Calu3 (cell line): ENCODE measurements at regions not wholly inside any gene's neighbourhood (a gene's known extent, or its start where the extent isn't known, plus 50 kb on each side); places are given as distances from the start of the nearest gene placed in this dataset.
A peak's percentile ranks its signal among the peaks of the same experiment; 100 is the strongest.

Experiments used
- BruUV-seq: library from RNA; stranded (reverse); fragments of 400-500 nt; replicated peaks from 2 replicates; lab custom pipeline; 2021; lab: Mats Ljungman, UMichigan
- CTCF ChIA-PET: fragments of 300-600 bp; sonication (Branson Sonifier 250); formaldehyde crosslinking; loops from one replicate; lab custom pipeline; 2022; ENCODE audit warnings: antibody characterized with exemption; lab: Charles Lee
- DNase-seq: peaks from one replicate; pipeline ENCODE4 v3.0.0; 2022
- H3K27ac Mint-ChIP-seq: one replicate; pipeline ENCODE4 v1.8.0; 2022; ENCODE audit warnings: mixed read lengths; ENCODE audit not compliant: unreplicated experiment
- H3K27me3 Mint-ChIP-seq: one replicate; pipeline ENCODE4 v1.8.0; 2022; ENCODE audit warnings: mixed read lengths; ENCODE audit not compliant: unreplicated experiment
- H3K36me3 Mint-ChIP-seq: one replicate; pipeline ENCODE4 v1.8.0; 2022; ENCODE audit warnings: mild to moderate bottlenecking, moderate library complexity, mixed read lengths; ENCODE audit not compliant: insufficient read depth, unreplicated experiment
- H3K4me1 Mint-ChIP-seq: one replicate; pipeline ENCODE4 v1.8.0; 2022; ENCODE audit warnings: mild to moderate bottlenecking, low read depth, mixed read lengths; ENCODE audit not compliant: unreplicated experiment
- H3K4me3 Mint-ChIP-seq: one replicate; pipeline ENCODE4 v1.8.0; 2022; ENCODE audit warnings: mild to moderate bottlenecking, low read depth, moderate library complexity, mixed read lengths; ENCODE audit not compliant: unreplicated experiment
- H3K9me3 Mint-ChIP-seq: one replicate; pipeline ENCODE4 v1.8.0; 2022; ENCODE audit warnings: low read depth, mixed read lengths; ENCODE audit not compliant: unreplicated experiment
- intact Hi-C: fragments of 100-400 bp; cut with micrococcal nuclease; formaldehyde crosslinking; loops from one replicate; pipeline ENCODE4 v1.10.0; 2022; ENCODE audit not compliant: unreplicated experiment
- TF ChIP-seq, protein P1 (sequence below): fragments of 200-600 bp; IDR thresholded peaks from one replicate; pipeline ENCODE4 v1.8.0; 2022; ENCODE audit warnings: antibody characterized with exemption; ENCODE audit not compliant: unreplicated experiment

DNA sequence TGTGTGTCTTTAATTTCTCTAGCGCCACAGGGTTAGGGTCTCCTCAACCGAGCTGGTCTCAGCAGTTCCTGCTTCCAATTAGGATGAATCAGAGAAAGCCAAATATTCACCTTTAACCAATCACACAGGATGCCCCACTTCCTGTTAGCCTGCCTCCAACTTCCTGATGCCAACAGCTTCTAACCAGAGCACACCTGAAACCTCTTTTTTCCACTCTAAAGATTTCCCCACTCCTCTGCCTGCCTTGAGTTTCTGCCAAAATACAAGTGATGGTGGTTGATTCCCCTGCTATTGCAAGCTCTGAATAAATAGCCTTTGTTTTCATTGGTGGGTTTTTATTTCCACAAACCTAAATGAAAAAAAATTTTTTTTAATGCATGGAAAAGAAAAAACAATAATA lies 144.7 kb upstream of the UST start:
- H3K9me3 Mint-ChIP-seq, result no peaks in the 10 kb centered on the region
- no peaks in the 10 kb centered on the region for H3K36me3 Mint-ChIP-seq
- intact Hi-C loops, result no loop called here
- TF ChIP-seq, protein P1, sequence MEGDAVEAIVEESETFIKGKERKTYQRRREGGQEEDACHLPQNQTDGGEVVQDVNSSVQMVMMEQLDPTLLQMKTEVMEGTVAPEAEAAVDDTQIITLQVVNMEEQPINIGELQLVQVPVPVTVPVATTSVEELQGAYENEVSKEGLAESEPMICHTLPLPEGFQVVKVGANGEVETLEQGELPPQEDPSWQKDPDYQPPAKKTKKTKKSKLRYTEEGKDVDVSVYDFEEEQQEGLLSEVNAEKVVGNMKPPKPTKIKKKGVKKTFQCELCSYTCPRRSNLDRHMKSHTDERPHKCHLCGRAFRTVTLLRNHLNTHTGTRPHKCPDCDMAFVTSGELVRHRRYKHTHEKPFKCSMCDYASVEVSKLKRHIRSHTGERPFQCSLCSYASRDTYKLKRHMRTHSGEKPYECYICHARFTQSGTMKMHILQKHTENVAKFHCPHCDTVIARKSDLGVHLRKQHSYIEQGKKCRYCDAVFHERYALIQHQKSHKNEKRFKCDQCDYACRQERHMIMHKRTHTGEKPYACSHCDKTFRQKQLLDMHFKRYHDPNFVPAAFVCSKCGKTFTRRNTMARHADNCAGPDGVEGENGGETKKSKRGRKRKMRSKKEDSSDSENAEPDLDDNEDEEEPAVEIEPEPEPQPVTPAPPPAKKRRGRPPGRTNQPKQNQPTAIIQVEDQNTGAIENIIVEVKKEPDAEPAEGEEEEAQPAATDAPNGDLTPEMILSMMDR, result no peak
- no peak overlapping the region for H3K27ac Mint-ChIP-seq
- H3K4me1 Mint-ChIP-seq, result no peaks in the 10 kb centered on the region
- BruUV-seq, result no TSS peak
- no peak for DNase-seq
- CTCF ChIA-PET, result no interaction called here
- no peaks in the 10 kb centered on the region for H3K27me3 Mint-ChIP-seq
- H3K4me3 Mint-ChIP-seq, result no peak overlapping the region

DNA sequence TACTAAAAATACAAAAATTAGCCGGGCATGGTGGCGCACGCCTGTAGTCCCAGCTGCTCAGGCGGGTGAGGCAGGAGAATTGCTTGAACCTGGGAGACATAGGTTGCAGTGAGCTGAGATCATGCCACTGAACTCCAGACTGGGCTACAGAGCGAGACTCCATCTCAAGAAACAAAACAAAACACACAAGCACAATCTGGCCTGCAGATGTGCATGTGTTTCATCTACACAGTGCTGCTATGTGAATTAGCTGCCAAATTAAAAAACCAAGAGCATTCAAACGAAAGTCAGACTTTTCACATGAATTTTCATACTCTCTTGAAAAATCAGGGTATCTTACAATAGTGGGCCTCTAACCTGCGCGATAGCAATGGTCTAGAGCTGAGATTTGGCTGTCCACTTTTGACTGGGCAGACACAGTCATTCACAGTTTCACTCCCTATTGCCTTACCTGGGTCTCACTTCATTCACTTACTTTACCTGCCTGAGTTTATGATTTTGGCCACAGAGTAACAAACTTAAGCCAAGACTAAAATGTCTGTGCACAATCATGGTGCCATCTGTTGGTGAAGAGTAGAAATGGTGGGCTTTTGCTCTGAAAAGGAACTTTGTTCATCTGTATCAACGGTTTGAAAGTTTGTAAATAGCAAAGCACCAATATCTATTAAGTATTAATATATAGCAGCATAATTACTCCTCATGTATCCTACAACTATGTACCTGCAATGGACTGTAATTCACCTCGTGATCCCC lies 138.5 kb upstream of the UST start:
- H3K4me1 Mint-ChIP-seq, result no peaks in the 10 kb centered on the region
- CTCF ChIA-PET, result interaction anchor here (1.5 kb wide), 1 partner anchor 30 kb away, joined by 4 read pairs; no protein-coding TSS in a partner anchor
- intact Hi-C loops, result no loop called here
- no peaks in the 10 kb centered on the region for H3K27me3 Mint-ChIP-seq
- no peaks in the 10 kb centered on the region for H3K36me3 Mint-ChIP-seq
- no peak overlapping the region for H3K27ac Mint-ChIP-seq
- H3K9me3 Mint-ChIP-seq, result no peaks in the 10 kb centered on the region
- TF ChIP-seq, protein P1, result no peak
- peak; percentile 3 for DNase-seq
- BruUV-seq, result no TSS peak
- no peak overlapping the region for H3K4me3 Mint-ChIP-seq

DNA sequence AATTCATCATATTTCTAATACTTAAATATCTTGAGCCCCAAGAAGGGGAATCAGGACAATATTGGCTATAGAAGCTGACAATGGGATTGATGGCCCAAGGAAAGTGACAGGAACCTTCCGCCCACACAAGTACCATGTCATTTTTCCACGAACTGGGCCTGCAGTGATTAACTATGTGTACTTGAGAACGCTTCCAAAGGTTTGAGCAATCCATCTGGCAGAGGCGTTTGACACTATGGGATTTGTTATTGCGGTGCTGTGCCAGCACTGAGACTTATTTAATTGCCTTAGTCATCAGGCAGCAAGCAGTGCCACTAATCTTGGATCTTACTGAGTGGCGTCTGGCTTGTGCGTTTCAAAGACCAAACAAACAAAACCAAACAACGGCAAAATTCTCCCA lies 135.6 kb upstream of the UST start:
- BruUV-seq, result no TSS peak
- CTCF ChIA-PET, result no interaction called here
- Mint-ChIP-seq H3K27me3 (no peaks in the 10 kb centered on the region), H3K4me1 (no peaks in the 10 kb centered on the region), H3K27ac (no peak overlapping the region), H3K4me3 (no peak overlapping the region), H3K36me3 (no peaks in the 10 kb centered on the region), H3K9me3 (no peaks in the 10 kb centered on the region)
- intact Hi-C loops, result no loop called here
- DNase-seq, result no peak
- TF ChIP-seq, protein P1, result no peak

DNA sequence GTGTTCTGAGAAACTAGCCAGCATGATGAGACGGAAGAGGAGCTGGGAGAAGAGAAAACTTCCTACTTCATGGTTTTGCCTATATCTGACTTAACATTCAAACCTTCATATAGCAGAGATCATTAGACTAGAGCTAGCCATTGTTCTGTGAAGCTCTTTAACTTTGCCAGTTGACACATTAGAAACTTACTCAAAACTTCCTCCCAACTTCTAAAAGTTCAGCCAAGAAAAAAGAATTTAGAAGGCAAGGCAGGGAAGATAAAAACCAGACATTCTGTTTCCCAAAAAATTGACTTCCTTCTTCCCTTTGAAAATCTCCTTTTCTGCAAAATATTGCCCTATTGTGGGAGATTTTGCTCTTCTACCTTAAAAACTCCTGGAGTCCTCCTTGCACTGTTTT lies 134.8 kb upstream of the UST start:
- no peaks in the 10 kb centered on the region for H3K36me3 Mint-ChIP-seq
- DNase-seq, result no peak
- H3K4me1 Mint-ChIP-seq, result no peaks in the 10 kb centered on the region
- no TSS peak for BruUV-seq
- TF ChIP-seq, protein P1, result no peak
- no peaks in the 10 kb centered on the region for H3K9me3 Mint-ChIP-seq
- no peaks in the 10 kb centered on the region for H3K27me3 Mint-ChIP-seq
- no peak overlapping the region for H3K4me3 Mint-ChIP-seq
- intact Hi-C loops, result no loop called here
- CTCF ChIA-PET, result no interaction called here
- no peak overlapping the region for H3K27ac Mint-ChIP-seq
